ENCODE measurements at regions not wholly inside any gene's neighbourhood (a gene's known extent, or its start where the extent isn't known, plus 50 kb on each side); places are given as distances from the start of the nearest gene placed in this dataset.
"Not testable (repeated sequence)": the region's sequence is repeated elsewhere in the genome, so short reads cannot be mapped to it uniquely, and the experiment has no call there.

- no peaks in the 10 kb centered on the region for H3K36me3 ChIP-seq (replicated peaks in 1 of 2; ENCODE audit: control insufficient read depth in 1 of 2, insufficient read depth in 2 of 2, low read length in 2 of 2)
- H3K9me3 ChIP-seq (ENCODE audit: low read length) = no peaks in the 10 kb centered on the region
- no peak overlapping the region for H3K4me2 ChIP-seq (ENCODE audit: low read depth, low read length)
- H2AFZ ChIP-seq (ENCODE audit: low read length) = no peak overlapping the region
- no peaks in the 10 kb centered on the region for H3K27me3 ChIP-seq (ENCODE audit: control insufficient read depth in 1 of 2, insufficient read depth in 2 of 2, low read length in 2 of 2)
- no peak for DNase-seq (ENCODE audit: low spot score)
- BruUV-seq (replicated peaks) = no TSS peak
- no peak overlapping the region for H3K4me3 ChIP-seq (replicated peaks in 1 of 3; ENCODE audit: insufficient read depth in 1 of 3, low read depth in 2 of 3, low read length in 3 of 3)
- H3K79me2 ChIP-seq (ENCODE audit: insufficient read depth, low read length) = no peaks in the 10 kb centered on the region
- no peaks in the 10 kb centered on the region for H3K4me1 ChIP-seq (ENCODE audit: insufficient read depth, low read length)
- no peak for TF ChIP-seq ZNF446 (CRISPR knock-in tag; IDR thresholded peaks at IDR 0.05)
- no peak for TF ChIP-seq DMAP1 (CRISPR knock-in tag; IDR thresholded peaks at IDR 0.05)
- TF ChIP-seq ZNF569 (CRISPR knock-in tag; IDR thresholded peaks at IDR 0.05; ENCODE audit: borderline replicate concordance) = no peak
- H4K20me1 ChIP-seq (ENCODE audit: insufficient read depth, low read length) = no peaks in the 10 kb centered on the region
- no peak for ATAC-seq
- FAIRE-seq = no peak
- CTCF ChIA-PET (ENCODE audit: low intra/inter-chr PET ratio, low total read pairs) = no interaction called here
- no peak overlapping the region for H3K27ac ChIP-seq (ENCODE audit: extremely low read length, insufficient read depth, low read length)
- in situ Hi-C loops (cut with HindIII; ENCODE audit: extremely low pct_ligation_motif_present, low pct_unique_long_range_greater_than_20kb) (no loop called here), intact Hi-C loops (cut with micrococcal nuclease; ENCODE audit: unreplicated experiment) (no loop called here)
- POLR2A ChIA-PET = no interaction called here
- H3K9ac ChIP-seq (ENCODE audit: insufficient read depth, low read depth, low read length) = no peak overlapping the region
- WGBS (ENCODE audit: low lambda C conversion rate) = 0% methylated on average over 1 of the region's 1 CpG
Observed at GRCh38 chr9:31045810-31046209, 1338.6 kb upstream of the ACO1 start.

GRCh38 chr9:31061592-31061991, 1322.9 kb upstream of the ACO1 start:
- H3K36me3 ChIP-seq (replicated peaks in 1 of 2; ENCODE audit: control insufficient read depth in 1 of 2, insufficient read depth in 2 of 2, low read length in 2 of 2); H4K20me1 ChIP-seq (ENCODE audit: insufficient read depth, low read length); ATAC-seq; H3K4me2 ChIP-seq (ENCODE audit: low read depth, low read length); H3K9ac ChIP-seq (ENCODE audit: insufficient read depth, low read depth, low read length); H3K9me3 ChIP-seq (ENCODE audit: low read length); H3K4me1 ChIP-seq (ENCODE audit: insufficient read depth, low read length); H3K4me3 ChIP-seq (replicated peaks in 1 of 3; ENCODE audit: insufficient read depth in 1 of 3, low read depth in 2 of 3, low read length in 3 of 3); H3K79me2 ChIP-seq (ENCODE audit: insufficient read depth, low read length); H3K27me3 ChIP-seq (ENCODE audit: control insufficient read depth in 1 of 2, insufficient read depth in 2 of 2, low read length in 2 of 2); CTCF ChIA-PET (ENCODE audit: low intra/inter-chr PET ratio, low total read pairs); BruUV-seq (replicated peaks); FAIRE-seq; intact Hi-C loops (cut with micrococcal nuclease; ENCODE audit: unreplicated experiment); H3K27ac ChIP-seq (ENCODE audit: extremely low read length, insufficient read depth, low read length); H2AFZ ChIP-seq (ENCODE audit: low read length); POLR2A ChIA-PET; in situ Hi-C loops (cut with HindIII; ENCODE audit: extremely low pct_ligation_motif_present, low pct_unique_long_range_greater_than_20kb); DNase-seq (ENCODE audit: low spot score): not testable (repeated sequence)
- 34% methylated on average over 15 of the region's 15 CpGs for WGBS (ENCODE audit: low lambda C conversion rate)

GRCh38 chr9:31065691-31066090, 1318.8 kb upstream of the ACO1 start:
- Histone ChIP-seq H3K79me2 (ENCODE audit: insufficient read depth, low read length) (no peaks in the 10 kb centered on the region), H4K20me1 (ENCODE audit: insufficient read depth, low read length) (no peaks in the 10 kb centered on the region), H3K4me3 (replicated peaks in 1 of 3; ENCODE audit: insufficient read depth in 1 of 3, low read depth in 2 of 3, low read length in 3 of 3) (no peak overlapping the region), H3K36me3 (replicated peaks in 1 of 2; ENCODE audit: control insufficient read depth in 1 of 2, insufficient read depth in 2 of 2, low read length in 2 of 2) (no peaks in the 10 kb centered on the region), H3K27ac (ENCODE audit: extremely low read length, insufficient read depth, low read length) (no peak overlapping the region), H2AFZ (ENCODE audit: low read length) (no peak overlapping the region), H3K27me3 (ENCODE audit: control insufficient read depth in 1 of 2, insufficient read depth in 2 of 2, low read length in 2 of 2) (no peaks in the 10 kb centered on the region), H3K4me2 (ENCODE audit: low read depth, low read length) (no peak overlapping the region), H3K9ac (ENCODE audit: insufficient read depth, low read depth, low read length) (no peak overlapping the region), H3K9me3 (ENCODE audit: low read length) (no peaks in the 10 kb centered on the region), H3K4me1 (ENCODE audit: insufficient read depth, low read length) (no peaks in the 10 kb centered on the region)
- WGBS (ENCODE audit: low lambda C conversion rate) = 0% methylated on average over 3 of the region's 3 CpGs
- ChIA-PET POLR2A (no interaction called here), CTCF (ENCODE audit: low intra/inter-chr PET ratio, low total read pairs) (no interaction called here)
- FAIRE-seq (no peak), DNase-seq (ENCODE audit: low spot score) (no peak), ATAC-seq (no peak)
- in situ Hi-C loops (cut with HindIII; ENCODE audit: extremely low pct_ligation_motif_present, low pct_unique_long_range_greater_than_20kb) (no loop called here), intact Hi-C loops (cut with micrococcal nuclease; ENCODE audit: unreplicated experiment) (no loop called here)
- no TSS peak for BruUV-seq (replicated peaks)
- TF ChIP-seq RORA (CRISPR knock-in tag; IDR thresholded peaks at IDR 0.05) (no peak), CBX5 (CRISPR knock-in tag; IDR thresholded peaks at IDR 0.05; ENCODE audit: borderline replicate concordance) (no peak), GABPB1 (CRISPR knock-in tag; IDR thresholded peaks at IDR 0.05) (no peak), NFYB (CRISPR knock-in tag; IDR thresholded peaks at IDR 0.05) (no peak), ZNF660 (CRISPR knock-in tag; IDR thresholded peaks at IDR 0.05; ENCODE audit: borderline replicate concordance, low read depth) (no peak), ZNF513 (CRISPR knock-in tag; conservative IDR thresholded peaks at IDR 0.05) (no peak), ZSCAN5A (CRISPR knock-in tag; IDR thresholded peaks at IDR 0.05; ENCODE audit: borderline replicate concordance) (no peak), TARDBP (CRISPR knock-in tag; IDR thresholded peaks at IDR 0.05) (no peak), ZNF773 (CRISPR knock-in tag; IDR thresholded peaks at IDR 0.05; ENCODE audit: borderline replicate concordance) (no peak)
